ENCODE measurements at regions not wholly inside any gene's neighbourhood (a gene's known extent, or its start where the extent isn't known, plus 50 kb on each side); places are given as distances from the start of the nearest gene placed in this dataset.

GRCh38 chr2:157995117-157995516 lies 106.6 kb upstream of the UPP2 start:
- intact Hi-C loops (cut with DNase I; ENCODE audit: low total_unique reads): no loop called here
- DNase-seq: no peak
- Histone ChIP-seq H3K27me3 (replicated peaks in 1 of 7) (no peaks in the 10 kb centered on the region), H3K4me1 (no peaks in the 10 kb centered on the region), H3K4me3 (no peak overlapping the region), H3K27ac (no peak overlapping the region), H3K9me3 (peaks cover 0 to 13% (median 3%) of the 10 kb centered on the region in 8 donors), H3K36me3 (no peaks in the 10 kb centered on the region)
- 79 to 96% (median 91%) methylated on average over 1 of the region's 1 CpG for WGBS, 5 donors
- TF ChIP-seq POLR2AphosphoS5 (IDR thresholded peaks at IDR 0.05) (no peak), CTCF (IDR thresholded peaks at IDR 0.05 in 8 of 11, conservative IDR thresholded peaks at IDR 0.05 in 3 of 11) (no peak), POLR2A (IDR thresholded peaks at IDR 0.05) (no peak)

GRCh38 chr2:157991932-157992331 lies 109.7 kb upstream of the UPP2 start:
- no peaks in the 10 kb centered on the region for H3K4me1 ChIP-seq
- no peaks in the 10 kb centered on the region for H3K36me3 ChIP-seq
- H3K4me3 ChIP-seq: no peak overlapping the region
- H3K27ac ChIP-seq: no peak overlapping the region
- H3K27me3 ChIP-seq (replicated peaks in 1 of 7): no peaks in the 10 kb centered on the region
- no peak for TF ChIP-seq POLR2AphosphoS5 (IDR thresholded peaks at IDR 0.05)
- TF ChIP-seq POLR2A (IDR thresholded peaks at IDR 0.05): no peak
- no peak for TF ChIP-seq CTCF (IDR thresholded peaks at IDR 0.05 in 8 of 11, conservative IDR thresholded peaks at IDR 0.05 in 3 of 11)
- no peaks in the 10 kb centered on the region for H3K9me3 ChIP-seq
- intact Hi-C loops (cut with DNase I; ENCODE audit: low total_unique reads): no loop called here
- 52 to 65% (median 62%) methylated on average over 6 of the region's 6 CpGs for WGBS, 5 donors
- DNase-seq: no peak

- WGBS, 5 donors: 48 to 66% (median 53%) methylated on average over 5 of the region's 5 CpGs
- no peaks in the 10 kb centered on the region for H3K27me3 ChIP-seq (replicated peaks in 1 of 7)
- H3K36me3 ChIP-seq: no peaks in the 10 kb centered on the region
- H3K9me3 ChIP-seq: no peaks in the 10 kb centered on the region
- TF ChIP-seq CTCF (IDR thresholded peaks at IDR 0.05 in 8 of 11, conservative IDR thresholded peaks at IDR 0.05 in 3 of 11) (no peak), POLR2AphosphoS5 (IDR thresholded peaks at IDR 0.05) (no peak), POLR2A (IDR thresholded peaks at IDR 0.05) (no peak)
- intact Hi-C loops (cut with DNase I; ENCODE audit: low total_unique reads): no loop called here
- H3K4me3 ChIP-seq: no peak overlapping the region
- no peaks in the 10 kb centered on the region for H3K4me1 ChIP-seq
- H3K27ac ChIP-seq: no peak overlapping the region
- DNase-seq: no peak
Observed at GRCh38 chr2:157990173-157990572, 111.5 kb upstream of the UPP2 start.

GRCh38 chr2:157989227-157989626 lies 112.4 kb upstream of the UPP2 start:
- no peak overlapping the region for H3K4me3 ChIP-seq
- H3K36me3 ChIP-seq: no peaks in the 10 kb centered on the region
- 83 to 95% (median 89%) methylated on average over 5 of the region's 5 CpGs for WGBS, 5 donors
- no peak for DNase-seq
- H3K9me3 ChIP-seq: no peaks in the 10 kb centered on the region
- intact Hi-C loops (cut with DNase I; ENCODE audit: low total_unique reads): no loop called here
- H3K27ac ChIP-seq: no peak overlapping the region
- TF ChIP-seq POLR2AphosphoS5 (IDR thresholded peaks at IDR 0.05): no peak
- no peak for TF ChIP-seq POLR2A (IDR thresholded peaks at IDR 0.05)
- TF ChIP-seq CTCF (IDR thresholded peaks at IDR 0.05 in 8 of 11, conservative IDR thresholded peaks at IDR 0.05 in 3 of 11): no peak
- no peaks in the 10 kb centered on the region for H3K4me1 ChIP-seq
- peaks cover 0 to 5% (median 0%) of the 10 kb centered on the region in 7 donors for H3K27me3 ChIP-seq (replicated peaks in 1 of 7)
